ENCODE measurements at regions not wholly inside any gene's neighbourhood (a gene's known extent, or its start where the extent isn't known, plus 50 kb on each side); places are given as distances from the start of the nearest gene placed in this dataset.

DNA sequence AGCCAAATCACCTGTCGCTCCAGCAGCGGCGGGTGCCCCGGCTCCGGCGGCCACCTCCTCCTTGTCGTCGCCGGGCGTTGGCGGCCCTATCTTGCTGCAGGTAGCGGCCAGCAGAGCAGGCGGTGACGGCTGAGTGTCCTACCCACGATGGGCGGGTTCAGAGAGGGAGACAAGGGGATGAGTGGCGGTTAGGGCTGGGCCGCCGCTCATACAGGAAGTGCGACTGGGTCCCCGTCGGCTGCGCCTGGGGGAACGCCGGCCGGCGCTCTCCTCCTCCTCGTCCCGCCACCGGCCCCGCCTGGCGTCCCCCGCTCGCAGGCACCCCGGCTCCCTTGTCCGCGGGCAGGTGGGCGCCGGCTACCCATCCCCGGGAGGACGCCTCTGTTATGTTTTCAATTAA is 1692.0 kb downstream of the SLITRK5 start:
- TF ChIP-seq CTCF (IDR thresholded peaks at IDR 0.05) (no peak), POLR2A (IDR thresholded peaks at IDR 0.05) (no peak)

All from sigmoid colon (tissue), 3 donors.